Stimulated activated CD4-positive, alpha-beta T cell treated with anti-CD3 and anti-CD28 coated beads, TNF-alpha, amount 100 ng/mL, for 1 hour (primary cell): ENCODE measurements at regions not wholly inside any gene's neighbourhood (a gene's known extent, or its start where the extent isn't known, plus 50 kb on each side); places are given as distances from the start of the nearest gene placed in this dataset.

Experiments
- DNase-seq, 3 donors: peaks; one replicate each; pipeline ENCODE4 v3.0.0-alpha.2; 2020; ENCODE audit warnings: low read depth in 3 of 3, low spot score in 1 of 3

DNA sequence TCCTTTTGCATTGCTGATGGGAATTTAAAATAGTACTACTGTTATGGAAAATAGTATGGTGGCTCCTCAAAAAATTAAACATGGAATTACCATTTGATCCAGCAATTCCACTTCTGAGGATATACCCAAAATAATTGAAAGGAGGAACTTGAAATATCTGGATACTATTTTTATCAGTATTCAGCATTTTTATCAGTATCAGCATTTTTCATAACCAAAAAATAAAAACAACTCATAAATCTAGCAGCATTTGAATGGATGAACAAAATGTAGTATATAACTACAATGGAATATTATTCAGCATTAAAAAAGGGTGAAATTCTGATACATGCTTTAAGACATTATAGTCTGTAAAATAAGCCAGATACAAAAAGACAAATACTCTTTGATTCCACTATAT, 763.4 kb upstream of the MAN1A1 start:
- no peak for DNase-seq

DNA sequence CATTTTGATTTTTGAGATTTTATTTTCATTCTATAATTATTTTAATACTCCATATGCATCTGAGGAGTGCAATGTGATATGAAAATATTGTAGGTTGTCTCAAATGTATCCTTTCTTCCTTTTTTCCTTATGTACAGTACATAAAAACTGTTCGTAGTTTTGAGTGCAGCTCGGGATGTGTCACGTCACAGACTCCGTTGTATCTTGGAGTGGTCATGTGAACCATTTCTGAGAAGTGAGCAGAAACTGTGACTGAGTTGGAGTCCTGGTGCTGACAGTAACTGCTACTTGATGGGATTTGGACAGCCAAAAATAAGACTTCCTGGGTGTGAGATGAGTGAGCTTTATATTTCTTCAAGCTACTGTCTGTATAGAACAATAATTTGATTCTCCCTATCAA, 761.4 kb upstream of the MAN1A1 start:
- no peak for DNase-seq

DNA sequence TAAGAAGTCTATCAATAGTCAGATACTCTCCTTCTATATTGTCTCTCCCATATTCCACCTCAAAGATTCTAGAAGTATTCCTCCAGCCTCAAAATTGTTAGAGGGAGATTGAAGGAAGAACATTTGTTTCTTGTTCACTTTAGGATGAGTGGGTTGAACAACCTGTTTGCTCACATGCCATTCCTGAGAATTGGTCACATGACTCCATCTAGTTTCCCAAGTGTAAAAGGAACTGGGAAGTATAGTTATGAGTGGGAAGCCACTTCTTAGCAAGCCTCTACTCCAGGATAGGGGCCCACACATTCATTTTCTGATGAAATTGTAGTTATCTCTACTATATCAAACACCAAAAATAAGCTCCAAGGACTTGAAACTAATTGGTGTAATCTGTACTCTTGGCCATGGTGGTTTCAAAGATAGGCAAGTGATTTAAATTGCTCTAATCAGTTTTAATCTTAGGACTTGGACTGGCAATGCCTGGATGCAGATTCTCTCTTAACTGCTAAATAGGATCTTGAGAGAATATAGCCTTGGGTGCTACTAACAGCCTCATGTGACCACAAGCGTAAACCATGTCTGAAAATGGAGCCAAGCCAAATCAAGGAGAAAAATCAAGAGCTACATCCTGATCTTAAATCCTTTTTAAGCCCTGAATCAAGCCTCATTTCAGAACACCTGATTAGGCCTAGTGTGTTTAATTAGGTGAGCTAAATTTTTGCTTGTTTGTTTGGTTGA, 758.7 kb upstream of the MAN1A1 start:
- DNase-seq, result no peak

DNA sequence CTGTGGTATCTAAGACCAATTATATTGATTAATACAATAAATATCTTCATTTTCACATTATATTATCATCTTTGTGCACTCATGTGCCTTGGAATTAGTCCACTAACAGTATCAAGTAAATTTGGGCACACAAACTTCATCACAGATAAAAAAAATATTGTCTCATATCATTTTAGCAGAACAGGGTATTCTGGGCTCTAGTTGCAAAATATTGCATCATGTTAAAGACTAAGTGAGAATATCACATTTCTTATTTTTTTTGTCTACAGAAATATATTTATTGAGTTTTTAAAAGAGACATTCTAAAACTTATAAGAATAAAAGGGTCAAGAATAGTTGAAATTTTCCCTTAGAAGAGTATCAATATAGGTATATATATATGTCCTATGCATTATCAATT, 754.1 kb upstream of the MAN1A1 start:
- DNase-seq, result no peak

DNA sequence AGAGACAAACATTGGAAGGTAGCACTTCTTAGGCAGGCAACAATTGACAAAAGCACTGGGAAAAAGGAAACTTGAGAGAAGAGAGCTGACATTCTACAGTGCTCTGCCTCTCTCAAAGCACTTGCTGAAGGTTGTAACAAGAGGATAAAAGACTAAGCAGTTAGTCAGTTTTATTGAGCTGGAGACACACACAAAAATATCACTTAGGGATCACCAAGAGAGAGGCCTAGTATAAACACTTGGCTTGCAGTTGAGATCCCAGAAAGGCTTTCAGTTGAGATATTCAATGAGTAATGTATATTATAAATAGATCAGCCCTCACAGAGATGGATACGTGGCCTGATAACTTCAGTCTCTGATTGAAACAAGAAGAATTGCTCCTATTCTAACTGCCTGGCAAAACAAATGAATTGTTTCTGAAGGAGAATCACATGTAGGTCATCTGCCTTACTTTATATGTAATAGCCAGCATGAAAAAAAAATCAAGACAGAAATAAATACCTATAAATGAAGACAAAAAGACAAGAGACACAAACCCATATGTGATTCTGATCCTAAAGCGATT, 747.2 kb upstream of the MAN1A1 start:
- no peak for DNase-seq

DNA sequence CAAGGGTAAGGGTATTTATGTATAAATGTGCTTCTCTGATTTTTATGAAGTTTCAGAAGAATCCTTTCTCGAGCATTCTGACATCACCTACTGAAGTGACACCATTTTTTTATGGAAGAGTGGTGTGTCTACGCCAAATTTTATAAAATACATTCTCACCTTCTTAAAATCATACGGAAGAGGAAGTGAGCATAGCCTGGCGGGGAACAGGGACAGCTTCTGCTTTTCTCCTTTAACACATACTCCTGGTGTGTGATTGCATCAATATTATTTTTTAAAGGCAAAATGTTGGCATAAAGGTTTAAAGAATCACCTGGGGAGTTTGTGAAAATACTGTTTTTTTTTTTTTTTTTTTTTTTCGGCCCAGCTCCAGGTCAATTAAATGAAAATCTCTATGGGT, 733.6 kb upstream of the MAN1A1 start:
- DNase-seq, result no peak

DNA sequence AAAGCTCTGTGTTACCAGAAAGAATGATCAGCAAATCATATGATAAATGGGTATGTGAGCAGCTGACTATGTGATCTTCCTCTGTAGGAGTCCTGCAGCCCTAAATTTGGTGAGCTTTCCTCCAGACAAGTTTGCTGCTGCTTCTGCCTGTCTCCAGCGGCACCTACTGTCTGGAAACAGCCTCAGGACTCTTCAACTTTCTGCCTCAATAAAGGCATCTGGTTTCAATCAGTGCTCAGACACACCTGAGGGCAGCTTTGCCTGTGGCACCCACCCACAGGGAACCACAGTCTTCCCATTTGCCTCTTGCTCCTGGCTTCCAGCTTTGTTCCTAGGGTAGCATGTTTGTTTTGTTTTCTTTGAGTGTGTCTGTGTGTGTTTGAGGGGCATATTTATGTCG, 727.9 kb upstream of the MAN1A1 start:
- DNase-seq, result no peak

DNA sequence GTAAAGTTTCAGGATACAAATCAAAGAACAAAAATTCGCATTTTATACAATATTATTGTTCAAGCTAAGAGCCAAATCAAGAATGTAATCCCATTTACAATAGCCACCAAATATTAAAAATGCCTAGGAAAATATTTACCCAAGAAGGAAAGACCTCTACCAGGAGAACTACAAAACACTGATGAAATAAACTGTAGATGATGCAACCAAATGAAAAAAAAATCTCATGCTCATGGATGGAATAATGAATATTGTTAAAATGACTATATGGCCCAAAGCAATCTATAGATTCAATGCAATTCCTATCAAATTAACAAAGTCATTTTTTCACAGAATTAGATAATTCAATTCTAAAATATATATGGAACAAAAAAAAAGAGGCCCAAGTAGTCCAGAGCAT, 708.8 kb upstream of the MAN1A1 start:
- DNase-seq, result no peak

DNA sequence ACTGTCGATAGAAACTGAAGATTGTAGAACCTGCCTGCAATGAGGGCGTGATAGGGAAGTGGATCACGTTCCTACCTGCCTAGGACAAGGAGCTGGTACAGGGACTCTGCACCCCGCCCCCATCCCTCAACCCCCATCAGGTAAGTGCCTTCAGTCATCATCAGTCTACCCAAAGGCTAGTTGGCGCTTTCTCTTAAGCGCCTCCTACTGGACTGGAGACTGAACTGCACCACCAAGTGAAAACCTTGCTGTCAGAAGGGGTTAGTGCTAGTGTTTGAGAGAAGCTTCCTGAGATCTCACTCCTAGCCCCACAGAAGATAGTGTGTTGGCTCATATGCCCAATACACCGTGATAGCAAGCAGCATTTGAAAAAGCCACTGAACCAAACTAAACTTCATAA, 706.5 kb upstream of the MAN1A1 start:
- DNase-seq, result no peak

DNA sequence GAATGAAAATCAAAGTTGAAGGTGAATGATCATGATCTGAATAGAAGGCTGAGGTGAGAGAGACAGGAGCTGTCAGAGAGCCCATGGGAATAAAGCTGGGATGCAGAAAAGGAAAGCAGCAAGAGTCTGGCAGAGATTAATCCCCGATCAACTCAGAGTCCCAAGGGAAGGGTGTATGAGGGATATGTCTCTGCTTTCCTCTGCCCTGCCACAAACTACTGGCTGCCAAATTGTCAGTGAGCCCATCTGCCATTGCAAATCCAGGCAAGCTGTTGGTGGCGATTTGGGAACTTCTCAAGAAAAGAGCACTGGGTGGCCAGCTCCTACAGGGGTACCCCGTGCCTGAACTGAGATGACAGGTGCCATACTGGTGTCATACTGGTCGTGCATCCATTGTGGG, 705.5 kb upstream of the MAN1A1 start:
- no peak for DNase-seq

DNA sequence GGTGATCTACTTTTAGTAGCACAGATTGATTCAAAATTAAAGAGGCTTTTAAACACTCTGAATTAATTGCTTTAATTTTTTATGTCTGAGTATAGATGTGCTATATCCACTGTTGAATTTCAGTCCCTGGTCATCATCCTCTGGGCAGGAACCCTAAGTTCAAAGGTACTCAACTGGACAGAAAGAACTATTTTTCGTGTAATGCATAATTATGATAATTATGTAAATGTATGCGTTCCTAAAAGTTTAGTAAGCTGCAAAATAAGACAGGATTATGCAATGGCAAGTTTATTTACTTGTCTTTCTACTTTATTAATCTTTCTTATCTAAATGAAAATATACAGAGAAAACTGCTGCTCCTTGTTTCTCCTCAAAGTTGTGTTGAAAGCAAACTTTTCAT, 690.1 kb upstream of the MAN1A1 start:
- no peak for DNase-seq

DNA sequence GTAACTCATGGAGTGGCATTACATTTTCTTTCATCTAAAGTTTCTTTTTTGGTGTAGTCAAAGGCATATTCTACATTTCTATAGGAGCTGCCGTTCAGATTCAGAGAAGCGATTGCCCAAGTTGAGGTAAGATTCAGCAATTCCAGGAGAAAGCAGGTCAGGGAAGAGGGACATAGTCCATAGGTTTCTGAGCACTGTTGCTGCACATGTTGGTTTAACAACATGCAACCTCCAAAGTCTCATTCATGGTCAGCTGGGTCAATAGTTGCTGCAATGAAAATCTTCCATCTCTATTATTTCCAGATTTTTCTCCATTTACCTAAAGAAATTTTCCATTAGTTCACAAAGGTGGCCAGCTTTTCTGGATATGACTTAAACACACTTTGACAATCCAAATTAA, 682.3 kb upstream of the MAN1A1 start:
- DNase-seq, result no peak

DNA sequence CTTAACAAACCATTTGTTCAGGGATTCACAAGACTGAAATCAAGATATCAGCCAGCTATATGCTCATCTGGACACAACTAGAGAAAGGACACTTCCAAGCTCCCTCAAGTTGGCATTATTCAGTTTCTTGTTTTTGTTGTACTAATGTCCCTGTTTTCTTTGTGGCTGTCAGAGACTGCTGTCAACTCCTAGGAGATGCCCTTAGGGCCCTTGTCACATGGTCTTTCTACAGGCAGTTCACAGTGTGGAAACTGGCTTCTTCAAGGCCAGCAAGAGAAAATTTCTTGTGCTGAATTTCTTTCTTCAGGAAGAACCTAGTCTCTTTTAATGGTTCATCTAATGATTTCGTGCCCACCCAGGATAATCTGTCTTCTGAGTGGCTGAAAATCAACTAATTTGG, 677.2 kb upstream of the MAN1A1 start:
- no peak for DNase-seq

DNA sequence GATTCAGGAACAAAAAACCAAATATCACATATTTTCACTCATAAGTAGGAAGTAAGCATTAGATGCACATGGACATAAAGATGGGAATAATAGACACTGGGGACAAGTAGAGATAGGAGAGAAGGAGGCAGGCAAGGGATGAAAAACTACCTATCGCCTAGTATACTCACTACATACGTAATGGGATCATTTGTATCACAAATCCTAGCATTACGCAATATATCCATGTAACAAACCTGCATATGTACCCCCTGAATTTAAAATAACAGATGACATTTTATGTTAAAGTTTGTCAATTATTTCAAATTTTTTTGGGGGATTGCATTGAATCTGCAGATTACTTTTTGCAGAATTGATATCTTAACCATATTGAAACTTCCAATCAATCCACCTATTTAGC, 660.5 kb upstream of the MAN1A1 start:
- no peak for DNase-seq

DNA sequence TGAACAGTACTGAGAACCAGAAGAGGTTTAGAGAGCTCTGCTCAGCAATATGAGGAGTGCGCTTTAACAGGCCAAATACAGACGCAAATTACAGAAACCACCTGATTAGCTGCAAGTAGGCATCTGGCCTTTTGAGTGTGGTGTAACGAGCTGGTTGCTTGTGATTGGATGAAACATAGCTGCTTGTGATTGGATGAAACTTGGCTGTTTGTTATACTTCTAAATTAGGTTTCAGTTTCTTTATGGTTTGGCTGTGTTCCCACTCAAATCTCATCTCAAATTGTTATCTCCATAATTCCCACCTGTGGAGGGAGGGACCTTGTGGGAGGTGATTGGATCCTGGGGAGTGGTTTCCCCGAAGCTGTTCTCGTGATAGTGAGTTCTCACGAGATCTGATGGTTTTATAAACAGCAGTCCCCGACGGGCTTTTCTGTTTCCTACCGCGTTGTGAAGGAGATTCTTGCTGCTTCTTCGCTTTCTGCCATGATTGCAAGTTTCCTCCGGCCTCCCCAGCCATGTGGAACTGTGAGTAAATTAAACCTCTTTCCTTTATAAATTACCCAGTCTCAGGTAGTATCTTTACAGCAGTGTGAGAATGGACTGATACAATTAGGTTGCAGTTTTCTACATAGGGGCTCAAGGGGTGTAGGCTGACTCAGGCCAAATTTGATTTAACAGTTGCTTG, 655.9 kb upstream of the MAN1A1 start:
- DNase-seq, result no peak

DNA sequence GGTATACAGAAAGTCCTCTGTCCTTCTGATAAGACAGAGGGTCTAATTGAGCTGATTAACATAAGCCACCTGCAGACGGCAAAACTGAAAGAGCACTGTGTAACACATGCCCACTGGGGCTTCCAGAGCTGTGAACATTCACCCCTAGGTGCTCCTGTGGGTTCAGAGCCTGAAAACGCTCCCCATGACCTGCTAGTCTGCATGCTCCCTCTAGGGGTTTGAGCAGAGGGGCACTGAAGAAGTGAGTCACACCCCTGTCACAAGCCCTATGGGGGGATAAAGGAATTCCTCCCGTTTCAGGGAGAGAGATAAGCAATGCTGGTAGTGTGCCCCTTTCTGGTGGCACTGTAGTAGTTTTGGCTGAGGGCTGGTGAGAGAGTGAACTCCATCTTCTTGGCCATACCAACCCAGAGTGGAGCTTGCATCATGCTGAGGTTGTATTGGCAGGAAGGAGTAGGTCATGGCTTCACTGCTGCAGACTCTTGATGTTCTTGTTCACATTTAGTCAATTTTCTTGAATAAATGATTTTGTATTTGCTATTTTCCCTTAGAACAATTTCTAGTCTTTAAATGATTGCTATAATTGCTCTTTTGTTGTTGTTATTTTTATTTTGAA, 637.5 kb upstream of the MAN1A1 start:
- DNase-seq, result no peak

DNA sequence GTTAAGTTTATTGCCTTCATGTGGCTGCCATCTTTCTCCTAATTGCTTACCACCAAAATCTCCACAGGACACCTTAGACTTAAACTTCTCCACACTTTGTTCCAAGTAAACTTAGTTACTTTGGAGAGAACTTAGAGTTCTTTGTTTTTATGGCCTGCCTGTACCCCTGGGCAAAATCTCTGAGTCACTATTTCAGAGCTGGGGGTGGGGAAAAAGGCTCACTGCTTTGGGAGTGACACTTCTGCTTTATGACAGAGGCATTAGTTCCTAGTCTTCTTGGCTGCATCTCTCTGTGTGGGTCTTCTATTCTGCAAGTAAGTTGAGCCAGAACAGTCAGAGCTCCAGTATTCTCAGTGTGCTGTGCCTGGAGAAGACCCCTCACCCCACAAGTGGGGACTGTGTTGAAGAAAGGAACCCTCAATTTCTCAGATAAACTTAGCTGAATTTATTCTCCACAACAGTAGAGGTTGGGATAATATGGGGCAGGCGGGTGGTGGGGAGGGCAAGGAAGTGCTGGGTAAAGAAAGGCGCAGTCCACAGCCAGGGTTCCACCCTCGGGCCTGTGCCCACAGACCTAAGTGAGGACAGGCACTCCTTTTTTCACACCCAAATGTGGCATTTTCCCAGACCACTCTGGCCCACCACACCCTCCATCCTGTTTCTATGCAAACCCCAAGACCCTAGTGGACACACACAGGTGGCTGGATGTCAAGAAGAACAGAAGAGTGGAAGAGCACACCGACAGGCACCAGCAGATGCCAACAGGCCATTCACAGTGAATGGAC, 636.6 kb upstream of the MAN1A1 start:
- no peak for DNase-seq

DNA sequence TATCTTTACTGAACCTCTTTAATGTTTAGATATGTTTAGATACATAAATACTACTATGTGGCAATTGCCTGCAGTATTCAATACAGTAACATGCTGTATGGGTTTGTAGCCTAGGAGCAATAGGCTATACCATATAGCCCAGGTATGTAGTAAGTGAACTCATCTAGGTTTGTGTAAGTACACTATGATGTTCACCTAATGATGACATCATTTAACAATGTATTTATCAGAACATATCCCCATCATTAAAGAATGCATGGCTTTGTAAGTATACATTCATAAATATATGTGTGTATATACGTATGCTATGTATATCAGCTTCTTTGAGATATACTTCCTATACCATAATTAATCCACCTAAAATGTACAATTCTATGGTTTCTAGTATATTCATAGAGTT, 631.2 kb upstream of the MAN1A1 start:
- no peak for DNase-seq

DNA sequence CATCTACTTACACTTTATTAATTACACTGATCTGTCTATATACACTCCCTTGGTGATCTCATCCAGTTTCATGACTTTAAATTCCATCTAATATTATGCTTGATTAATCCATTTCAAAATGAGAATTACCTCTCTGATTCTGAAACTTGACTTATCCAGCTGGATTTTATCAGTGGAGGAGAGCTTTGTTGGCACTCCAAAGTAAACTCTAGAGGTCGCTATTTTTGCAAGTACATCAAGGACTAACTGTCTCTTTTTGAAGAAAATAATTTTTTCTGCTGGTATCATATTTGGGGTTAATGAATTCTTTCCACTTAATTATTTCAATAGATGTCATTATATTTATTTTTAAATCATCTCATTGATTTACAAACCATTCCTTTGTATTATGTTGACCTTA, 630.3 kb upstream of the MAN1A1 start:
- DNase-seq, result no peak

DNA sequence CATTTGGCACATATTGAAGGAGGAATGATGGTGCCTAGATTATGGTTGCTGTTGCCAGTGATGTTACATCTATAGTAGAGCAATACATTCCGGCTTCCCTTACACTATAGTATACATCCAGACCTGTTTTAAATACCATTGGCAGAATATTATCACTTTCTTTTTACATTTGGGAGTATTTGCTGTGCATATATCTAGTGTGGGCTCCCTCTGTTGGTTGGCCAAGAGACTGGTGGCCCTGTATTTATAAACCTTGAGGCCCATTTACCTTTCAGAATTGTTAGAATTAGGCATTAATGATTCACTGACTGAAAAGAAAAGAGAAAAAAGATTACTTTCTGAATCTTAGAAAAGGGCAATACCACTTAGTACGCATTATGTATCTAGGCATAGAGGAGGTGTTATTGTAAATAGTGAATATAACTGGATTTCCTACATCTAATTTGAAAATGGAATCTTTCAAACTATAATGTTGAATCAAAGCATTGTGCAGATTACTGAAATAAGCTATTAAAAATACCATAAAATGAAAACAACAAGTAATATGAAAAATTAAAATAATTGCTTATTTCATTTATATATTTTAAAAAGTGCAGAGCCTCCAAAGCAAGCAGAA, 628.8 kb upstream of the MAN1A1 start:
- no peak for DNase-seq
